ENCODE measurements at regions not wholly inside any gene's neighbourhood (a gene's known extent, or its start where the extent isn't known, plus 50 kb on each side); places are given as distances from the start of the nearest gene placed in this dataset.

DNA sequence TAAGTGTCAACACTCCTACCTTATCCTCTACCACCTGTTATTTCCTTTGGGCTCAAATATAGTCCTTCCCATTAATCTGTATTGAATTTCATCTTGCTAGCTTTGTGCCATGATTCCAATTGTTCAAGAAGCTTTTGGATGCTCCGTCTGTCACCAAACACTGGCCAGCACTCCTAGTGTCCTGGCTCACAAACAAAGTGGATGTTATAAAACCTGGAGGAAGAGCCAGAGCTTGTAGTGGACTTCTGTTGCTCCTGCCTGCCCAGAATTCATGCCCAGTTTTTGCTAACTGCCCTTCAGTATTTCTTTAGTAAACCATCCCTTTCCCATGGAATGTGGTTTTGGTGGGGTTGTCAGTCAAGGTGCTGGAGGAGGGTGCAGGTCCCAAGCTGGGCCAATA lies 77.2 kb upstream of the HS3ST2 start:
- Histone ChIP-seq H3K4me3 (ENCODE audit: low read length) (no peak overlapping the region), H3K27ac (ENCODE audit: low read length) (no peak overlapping the region), H3K27me3 (replicated peaks; ENCODE audit: insufficient read depth, low read length) (no peaks in the 10 kb centered on the region), H4K20me1 (ENCODE audit: insufficient read depth, low read length) (no peaks in the 10 kb centered on the region), H3K79me2 (ENCODE audit: low read length) (no peaks in the 10 kb centered on the region), H3K9me3 (replicated peaks; ENCODE audit: insufficient read depth, low read length) (no peaks in the 10 kb centered on the region), H3K9ac (ENCODE audit: low read length) (no peak overlapping the region), H3K36me3 (replicated peaks; ENCODE audit: insufficient read depth, low read length) (no peaks in the 10 kb centered on the region), H2AFZ (ENCODE audit: low read length) (no peak overlapping the region), H3K9me2 (replicated peaks; ENCODE audit: insufficient read depth, low read length) (no peaks in the 10 kb centered on the region), H3K4me1 (ENCODE audit: low read length) (no peaks in the 10 kb centered on the region), H3K4me2 (ENCODE audit: low read depth, low read length) (no peak overlapping the region), H3F3A (ENCODE audit: insufficient read depth, low read length) (no peaks in the 10 kb centered on the region)
- DNase-seq, result no peak
- no peak for TF ChIP-seq EZH2phosphoT487 (IDR thresholded peaks at IDR 0.05; ENCODE audit: low read length)
- TF ChIP-seq, protein P1, sequence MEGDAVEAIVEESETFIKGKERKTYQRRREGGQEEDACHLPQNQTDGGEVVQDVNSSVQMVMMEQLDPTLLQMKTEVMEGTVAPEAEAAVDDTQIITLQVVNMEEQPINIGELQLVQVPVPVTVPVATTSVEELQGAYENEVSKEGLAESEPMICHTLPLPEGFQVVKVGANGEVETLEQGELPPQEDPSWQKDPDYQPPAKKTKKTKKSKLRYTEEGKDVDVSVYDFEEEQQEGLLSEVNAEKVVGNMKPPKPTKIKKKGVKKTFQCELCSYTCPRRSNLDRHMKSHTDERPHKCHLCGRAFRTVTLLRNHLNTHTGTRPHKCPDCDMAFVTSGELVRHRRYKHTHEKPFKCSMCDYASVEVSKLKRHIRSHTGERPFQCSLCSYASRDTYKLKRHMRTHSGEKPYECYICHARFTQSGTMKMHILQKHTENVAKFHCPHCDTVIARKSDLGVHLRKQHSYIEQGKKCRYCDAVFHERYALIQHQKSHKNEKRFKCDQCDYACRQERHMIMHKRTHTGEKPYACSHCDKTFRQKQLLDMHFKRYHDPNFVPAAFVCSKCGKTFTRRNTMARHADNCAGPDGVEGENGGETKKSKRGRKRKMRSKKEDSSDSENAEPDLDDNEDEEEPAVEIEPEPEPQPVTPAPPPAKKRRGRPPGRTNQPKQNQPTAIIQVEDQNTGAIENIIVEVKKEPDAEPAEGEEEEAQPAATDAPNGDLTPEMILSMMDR (IDR thresholded peaks at IDR 0.05; ENCODE audit: low read length), result no peak
- no peak for TF ChIP-seq EZH2 (optimal IDR thresholded peaks at IDR 0.05; ENCODE audit: low read depth, low read length)

DNA sequence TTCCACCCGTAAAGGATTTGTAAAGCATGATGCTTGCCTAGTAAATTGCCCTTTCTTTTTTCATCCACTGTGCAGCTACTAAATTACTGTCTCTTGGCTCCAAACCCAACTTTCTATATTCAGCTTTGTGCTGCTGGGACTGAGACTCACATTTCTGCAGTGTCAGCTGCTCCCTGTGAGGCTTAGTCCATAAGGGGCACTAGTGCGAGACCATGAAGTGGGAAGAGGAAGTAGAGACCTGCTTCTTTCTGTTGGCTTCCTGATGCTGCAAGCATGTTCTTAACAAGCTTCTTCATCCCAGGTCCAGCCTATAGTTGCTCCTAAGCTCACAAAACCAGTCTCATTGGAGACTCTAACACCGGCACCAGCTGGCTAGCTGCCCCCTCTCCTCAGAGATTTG lies 74.9 kb upstream of the HS3ST2 start:
- no peak overlapping the region for H3K4me3 ChIP-seq (ENCODE audit: low read length)
- no peak overlapping the region for H3K27ac ChIP-seq (ENCODE audit: low read length)
- no peak overlapping the region for H3K4me2 ChIP-seq (ENCODE audit: low read depth, low read length)
- no peak overlapping the region for H2AFZ ChIP-seq (ENCODE audit: low read length)
- TF ChIP-seq EZH2phosphoT487 (IDR thresholded peaks at IDR 0.05; ENCODE audit: low read length), result no peak
- TF ChIP-seq, protein P1 (IDR thresholded peaks at IDR 0.05; ENCODE audit: low read length), result no peak
- TF ChIP-seq EZH2 (optimal IDR thresholded peaks at IDR 0.05; ENCODE audit: low read depth, low read length), result no peak
- no peak overlapping the region for H3K9ac ChIP-seq (ENCODE audit: low read length)
- no peak for DNase-seq
- H3K36me3 ChIP-seq (replicated peaks; ENCODE audit: insufficient read depth, low read length), result no peaks in the 10 kb centered on the region
- H3K27me3 ChIP-seq (replicated peaks; ENCODE audit: insufficient read depth, low read length), result no peaks in the 10 kb centered on the region
- H3K4me1 ChIP-seq (ENCODE audit: low read length), result no peaks in the 10 kb centered on the region
- H3F3A ChIP-seq (ENCODE audit: insufficient read depth, low read length), result no peaks in the 10 kb centered on the region
- no peaks in the 10 kb centered on the region for H3K9me3 ChIP-seq (replicated peaks; ENCODE audit: insufficient read depth, low read length)
- no peaks in the 10 kb centered on the region for H4K20me1 ChIP-seq (ENCODE audit: insufficient read depth, low read length)
- no peaks in the 10 kb centered on the region for H3K79me2 ChIP-seq (ENCODE audit: low read length)
- H3K9me2 ChIP-seq (replicated peaks; ENCODE audit: insufficient read depth, low read length), result no peaks in the 10 kb centered on the region

DNA sequence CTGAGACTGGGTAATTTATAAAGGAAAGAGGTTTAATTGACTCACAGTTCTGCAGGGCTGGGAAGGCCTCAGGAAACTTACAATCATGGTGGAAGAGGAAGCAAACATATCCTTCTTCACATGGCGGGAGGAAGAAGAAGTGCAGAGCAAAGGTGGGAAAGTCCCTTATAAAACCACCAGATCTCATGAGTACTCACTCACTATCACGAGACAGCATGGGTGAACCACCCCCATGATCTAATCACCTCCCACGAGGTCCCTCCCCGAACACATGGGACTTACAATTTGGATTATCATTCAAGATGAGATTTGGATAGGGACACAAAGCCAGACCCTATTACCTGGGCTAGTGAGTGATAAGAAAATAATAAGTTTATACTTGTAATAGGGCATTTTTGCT lies 70.6 kb upstream of the HS3ST2 start:
- H3K9me3 ChIP-seq (replicated peaks; ENCODE audit: insufficient read depth, low read length), result no peaks in the 10 kb centered on the region
- no peak for DNase-seq
- H3K36me3 ChIP-seq (replicated peaks; ENCODE audit: insufficient read depth, low read length), result no peaks in the 10 kb centered on the region
- H3K4me3 ChIP-seq (ENCODE audit: low read length), result no peak overlapping the region
- no peak overlapping the region for H2AFZ ChIP-seq (ENCODE audit: low read length)
- no peaks in the 10 kb centered on the region for H3K79me2 ChIP-seq (ENCODE audit: low read length)
- no peaks in the 10 kb centered on the region for H3F3A ChIP-seq (ENCODE audit: insufficient read depth, low read length)
- no peak overlapping the region for H3K9ac ChIP-seq (ENCODE audit: low read length)
- no peaks in the 10 kb centered on the region for H3K27me3 ChIP-seq (replicated peaks; ENCODE audit: insufficient read depth, low read length)
- H3K9me2 ChIP-seq (replicated peaks; ENCODE audit: insufficient read depth, low read length), result no peaks in the 10 kb centered on the region
- TF ChIP-seq EZH2 (optimal IDR thresholded peaks at IDR 0.05; ENCODE audit: low read depth, low read length) (no peak), EZH2phosphoT487 (IDR thresholded peaks at IDR 0.05; ENCODE audit: low read length) (no peak)
- TF ChIP-seq, protein P1 (IDR thresholded peaks at IDR 0.05; ENCODE audit: low read length), result no peak
- no peaks in the 10 kb centered on the region for H4K20me1 ChIP-seq (ENCODE audit: insufficient read depth, low read length)
- no peaks in the 10 kb centered on the region for H3K4me1 ChIP-seq (ENCODE audit: low read length)
- no peak overlapping the region for H3K27ac ChIP-seq (ENCODE audit: low read length)
- H3K4me2 ChIP-seq (ENCODE audit: low read depth, low read length), result no peak overlapping the region

Measured in MM.1S (cell line).